KG1 (cell line): ENCODE measurements at regions not wholly inside any gene's neighbourhood (a gene's known extent, or its start where the extent isn't known, plus 50 kb on each side); places are given as distances from the start of the nearest gene placed in this dataset.
"Not testable (repeated sequence)": the region's sequence is repeated elsewhere in the genome, so short reads cannot be mapped to it uniquely, and the experiment has no call there.

Experiments
- DNase-seq: peaks from one replicate; lab custom pipeline; 2025; lab: John Stamatoyannopoulos, UW

GRCh38 chr4:177494791-177495190 lies 52.6 kb upstream of the AGA start:
- DNase-seq, result no peak

- not testable (repeated sequence) for DNase-seq
These were observed 53.4 kb upstream of the AGA start for GRCh38 chr4:177495626-177496025.

- DNase-seq, result no peak
These were observed 57.3 kb upstream of the AGA start for GRCh38 chr4:177499537-177499936.

- DNase-seq, result no peak
These were observed 63.0 kb upstream of the AGA start for GRCh38 chr4:177505171-177505615.

GRCh38 chr4:177508662-177509061 lies 66.4 kb upstream of the AGA start:
- no peak for DNase-seq

- DNase-seq, result no peak
These were observed 67.0 kb upstream of the AGA start for GRCh38 chr4:177509226-177509745.

- no peak for DNase-seq
These were observed 69.4 kb upstream of the AGA start for GRCh38 chr4:177511611-177512010.

GRCh38 chr4:177512646-177513045 lies 70.4 kb upstream of the AGA start:
- no peak for DNase-seq

- no peak for DNase-seq
These were observed 75.6 kb upstream of the AGA start for GRCh38 chr4:177517862-177518261.

- DNase-seq, result no peak
These were observed 77.4 kb upstream of the AGA start for GRCh38 chr4:177519481-177520260.

- DNase-seq, result no peak
These were observed 86.4 kb upstream of the AGA start for GRCh38 chr4:177528620-177529019.

GRCh38 chr4:177530561-177530960 lies 88.3 kb upstream of the AGA start:
- no peak for DNase-seq

- DNase-seq, result no peak
These were observed 90.1 kb upstream of the AGA start for GRCh38 chr4:177532358-177532757.

GRCh38 chr4:177534841-177535240 lies 92.6 kb upstream of the AGA start:
- DNase-seq, result not testable (repeated sequence)

- no peak for DNase-seq
These were observed 104.5 kb upstream of the AGA start for GRCh38 chr4:177546745-177547144.

- DNase-seq, result no peak
These were observed 105.7 kb upstream of the AGA start for GRCh38 chr4:177547985-177548384.

GRCh38 chr4:177555007-177555574 lies 112.9 kb upstream of the AGA start:
- DNase-seq, result no peak

- DNase-seq, result no peak
These were observed 115.2 kb upstream of the AGA start for GRCh38 chr4:177557416-177557815.

- no peak for DNase-seq
These were observed 116.8 kb upstream of the AGA start for GRCh38 chr4:177558995-177559394.

- DNase-seq, result no peak
These were observed 119.9 kb upstream of the AGA start for GRCh38 chr4:177562163-177562562.

GRCh38 chr4:177562859-177563258 lies 120.6 kb upstream of the AGA start:
- DNase-seq, result no peak

- no peak for DNase-seq
These were observed 124.5 kb upstream of the AGA start for GRCh38 chr4:177566691-177567090.

GRCh38 chr4:177568931-177569330 lies 126.7 kb upstream of the AGA start:
- no peak for DNase-seq

GRCh38 chr4:177569434-177569833 lies 127.2 kb upstream of the AGA start:
- no peak for DNase-seq
